Spinal cord (tissue), 9 donors: ENCODE measurements at regions not wholly inside any gene's neighbourhood (a gene's known extent, or its start where the extent isn't known, plus 50 kb on each side); places are given as distances from the start of the nearest gene placed in this dataset.

Source experiments
- DNase-seq, 6 donors: peaks; one replicate each; pipeline versions ENCODE4 v3.0.0 to v3.0.0-alpha.2; 2013 to 2015; ENCODE audit warnings: low spot score in 6 of 6, low read depth in 4 of 6
- H3K27ac ChIP-seq: one replicate; pipeline ENCODE4 v1.5.1; 2013; ENCODE audit warnings: low read depth, low read length, control low read depth
- H3K27me3 ChIP-seq: one replicate; pipeline ENCODE4 v1.6.1; 2013; ENCODE audit warnings: low read length; ENCODE audit not compliant: control insufficient read depth, insufficient read depth
- H3K36me3 ChIP-seq: one replicate; pipeline ENCODE4 v1.6.1; 2013; ENCODE audit warnings: low read length; ENCODE audit not compliant: control insufficient read depth, insufficient read depth
- H3K4me1 ChIP-seq: one replicate; pipeline ENCODE4 v1.6.1; 2013; ENCODE audit warnings: low read length; ENCODE audit not compliant: control insufficient read depth, insufficient read depth
- H3K4me3 ChIP-seq: one replicate; pipeline ENCODE4 v1.5.1; 2013; ENCODE audit warnings: low read depth, low read length, control low read depth
- H3K9me3 ChIP-seq: one replicate; pipeline ENCODE4 v1.6.1; 2013; ENCODE audit warnings: low read length; ENCODE audit not compliant: control insufficient read depth, insufficient read depth
- WGBS: methylation state at CpG from one replicate; pipeline ENCODE4 v1.1.5; 2013; ENCODE audit warnings: missing lambda C conversion rate; ENCODE audit not compliant: insufficient coverage; 5-methylcytosine and 5-hydroxymethylcytosine counted together
- donor health status: healthy.

- no peak for DNase-seq
- 100% methylated on average over 3 of the region's 9 CpGs for WGBS
- Histone ChIP-seq H3K4me3 (no peak overlapping the region), H3K36me3 (no peaks in the 10 kb centered on the region), H3K9me3 (peaks cover 1% of the 10 kb centered on the region), H3K27ac (no peak overlapping the region), H3K4me1 (no peaks in the 10 kb centered on the region), H3K27me3 (no peaks in the 10 kb centered on the region)
Observed at GRCh38 chr1:218711884-218712674, 366.9 kb downstream of the TGFB2 start.

- Histone ChIP-seq H3K9me3 (peaks cover 1% of the 10 kb centered on the region), H3K27me3 (no peaks in the 10 kb centered on the region), H3K27ac (no peak overlapping the region), H3K4me3 (no peak overlapping the region), H3K36me3 (no peaks in the 10 kb centered on the region), H3K4me1 (no peaks in the 10 kb centered on the region)
- peak in 1 of 6 donors; percentile 15 for DNase-seq
- WGBS: 45% methylated on average over 4 of the region's 5 CpGs
Observed at GRCh38 chr1:218712677-218713076, 367.5 kb downstream of the TGFB2 start.

DNA sequence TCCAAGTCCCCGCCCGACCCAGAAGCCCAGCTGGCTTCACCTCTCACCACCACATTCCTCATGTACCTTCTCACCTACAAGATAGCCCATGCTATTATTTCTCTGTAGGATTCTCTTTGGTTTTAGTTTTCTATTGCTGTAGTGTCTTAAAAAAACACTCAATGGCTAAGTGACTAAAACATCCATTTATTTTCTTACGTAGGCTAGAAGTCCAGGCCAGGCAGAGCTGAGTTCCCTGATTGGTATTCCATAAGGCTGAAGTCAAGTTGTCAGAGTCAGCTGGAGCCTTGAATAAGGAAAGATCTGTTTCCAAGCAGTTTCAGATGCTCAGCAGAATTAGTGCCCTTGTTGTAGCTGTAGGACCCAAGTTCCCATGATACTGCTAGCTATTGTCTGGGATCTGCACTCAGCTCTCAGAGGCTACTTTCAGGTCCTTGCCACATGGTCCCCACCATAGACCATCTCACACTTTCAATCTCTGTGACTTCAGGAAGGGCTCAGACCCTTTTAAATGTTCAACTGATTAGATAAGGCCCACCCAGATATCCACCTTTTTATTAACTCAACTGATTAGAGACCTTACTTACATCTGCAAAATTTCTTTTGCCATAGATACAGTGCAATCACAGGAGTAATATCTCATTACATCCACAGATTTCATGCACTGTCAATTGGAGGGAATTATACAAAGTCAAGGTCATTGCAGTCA lies 371.0 kb downstream of the TGFB2 start:
- WGBS: no CpG with 5 or more reads among the region's 3 CpGs
- Histone ChIP-seq H3K4me3 (no peak overlapping the region), H3K36me3 (no peaks in the 10 kb centered on the region), H3K27me3 (no peaks in the 10 kb centered on the region), H3K9me3 (peaks cover 1% of the 10 kb centered on the region), H3K4me1 (no peaks in the 10 kb centered on the region), H3K27ac (no peak overlapping the region)
- no peak for DNase-seq

- no peaks in the 10 kb centered on the region for H3K4me1 ChIP-seq
- no peaks in the 10 kb centered on the region for H3K36me3 ChIP-seq
- WGBS: no CpG with 5 or more reads among the region's 1 CpG
- peaks cover 1% of the 10 kb centered on the region for H3K9me3 ChIP-seq
- H3K27me3 ChIP-seq: no peaks in the 10 kb centered on the region
- DNase-seq: no peak
- no peak overlapping the region for H3K4me3 ChIP-seq
- no peak overlapping the region for H3K27ac ChIP-seq
Observed at GRCh38 chr1:218717575-218717974, 372.4 kb downstream of the TGFB2 start.

DNA sequence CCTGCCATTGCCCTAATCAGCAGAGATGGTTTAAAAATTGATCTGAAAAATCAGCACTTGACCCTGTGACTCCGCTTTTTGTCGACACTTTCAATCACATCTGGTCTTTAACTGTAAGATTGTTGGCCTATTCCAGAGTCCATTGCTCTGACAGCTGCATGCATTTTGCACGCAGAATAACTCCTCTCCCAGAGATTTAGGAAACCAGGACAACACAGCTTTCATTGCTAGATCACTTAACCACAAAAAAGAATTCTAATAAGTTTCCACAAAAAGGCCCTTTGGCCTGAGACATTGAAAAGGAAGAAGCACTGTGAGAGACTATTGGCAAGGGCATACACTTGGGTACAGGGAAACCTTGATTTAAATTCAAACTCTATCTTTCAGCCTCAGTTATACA lies 373.1 kb downstream of the TGFB2 start:
- WGBS: 39% methylated on average over 3 of the region's 3 CpGs
- Histone ChIP-seq H3K4me3 (no peak overlapping the region), H3K27me3 (no peaks in the 10 kb centered on the region), H3K27ac (no peak overlapping the region), H3K9me3 (peaks cover 1% of the 10 kb centered on the region), H3K36me3 (no peaks in the 10 kb centered on the region), H3K4me1 (no peaks in the 10 kb centered on the region)
- DNase-seq: peak in 3 of 6 donors; percentile 12 to 56 (median 51)

DNA sequence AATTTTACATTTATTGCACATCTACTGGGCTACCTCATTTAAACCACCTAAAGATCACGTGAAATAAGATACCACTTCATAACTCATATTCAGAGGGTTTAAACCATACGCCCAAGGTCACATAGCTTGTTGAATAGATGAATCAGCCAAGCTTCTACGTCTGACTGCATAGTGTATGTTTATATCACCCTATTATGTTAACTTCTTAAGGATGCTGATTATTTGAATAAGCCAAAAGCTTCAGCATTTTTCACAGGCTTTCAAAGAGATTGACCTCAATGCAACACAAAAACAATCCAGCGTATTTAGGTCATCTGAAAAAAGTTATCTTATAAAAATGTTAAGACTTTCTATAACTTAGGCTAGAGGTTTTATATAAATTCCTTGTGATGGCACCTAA lies 373.8 kb downstream of the TGFB2 start:
- Histone ChIP-seq H3K36me3 (no peaks in the 10 kb centered on the region), H3K27me3 (no peaks in the 10 kb centered on the region), H3K27ac (no peak overlapping the region), H3K4me1 (no peaks in the 10 kb centered on the region), H3K4me3 (no peak overlapping the region), H3K9me3 (peaks cover 1% of the 10 kb centered on the region)
- WGBS: no CpG with 5 or more reads among the region's 4 CpGs
- no peak for DNase-seq

- Histone ChIP-seq H3K27me3 (no peaks in the 10 kb centered on the region), H3K27ac (no peak overlapping the region), H3K36me3 (no peaks in the 10 kb centered on the region), H3K4me1 (no peaks in the 10 kb centered on the region), H3K4me3 (no peak overlapping the region), H3K9me3 (no peaks in the 10 kb centered on the region)
- DNase-seq: no peak
- no CpG with 5 or more reads among the region's 1 CpG for WGBS
Observed at GRCh38 chr1:218728898-218729565, 383.9 kb downstream of the TGFB2 start.

GRCh38 chr1:218735436-218736032 lies 390.4 kb downstream of the TGFB2 start:
- Histone ChIP-seq H3K4me1 (no peaks in the 10 kb centered on the region), H3K4me3 (no peak overlapping the region), H3K9me3 (no peaks in the 10 kb centered on the region), H3K27me3 (no peaks in the 10 kb centered on the region), H3K27ac (no peak overlapping the region), H3K36me3 (no peaks in the 10 kb centered on the region)
- DNase-seq: no peak

DNA sequence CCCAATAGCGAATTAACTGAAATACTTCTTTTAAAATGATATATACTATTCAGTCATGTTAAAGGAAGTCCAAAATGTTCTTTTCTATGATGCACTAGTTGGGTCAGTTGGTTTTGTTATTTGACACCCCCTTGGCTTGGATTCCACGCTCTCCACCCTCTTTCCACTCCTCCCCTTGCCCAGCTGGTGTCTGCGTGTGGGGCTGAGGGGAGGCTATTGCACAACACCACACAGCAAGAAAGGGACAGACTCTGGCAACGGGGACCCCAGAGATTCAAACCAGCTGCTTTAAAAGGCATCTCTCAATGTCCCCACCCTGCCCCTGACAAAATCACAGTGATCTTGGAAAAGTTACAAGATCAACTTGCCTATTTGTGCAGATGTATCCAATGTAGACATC lies 394.3 kb downstream of the TGFB2 start:
- Histone ChIP-seq H3K36me3 (no peaks in the 10 kb centered on the region), H3K27ac (no peak overlapping the region), H3K4me3 (no peak overlapping the region), H3K4me1 (no peaks in the 10 kb centered on the region), H3K27me3 (no peaks in the 10 kb centered on the region), H3K9me3 (no peaks in the 10 kb centered on the region)
- DNase-seq: peak in 1 of 6 donors; percentile 22
- WGBS: 59% methylated on average over 2 of the region's 4 CpGs
